G401.6 (cell line): ENCODE measurements at regions not wholly inside any gene's neighbourhood (a gene's known extent, or its start where the extent isn't known, plus 50 kb on each side); places are given as distances from the start of the nearest gene placed in this dataset.
A peak's percentile ranks its signal among the peaks of the same experiment; 100 is the strongest.

Experiments used
- FAIRE-seq: peaks from 2 replicates; lab custom pipeline; 2012; peaks lifted over from hg19 to GRCh38; lab: Jason Lieb, UNC

DNA sequence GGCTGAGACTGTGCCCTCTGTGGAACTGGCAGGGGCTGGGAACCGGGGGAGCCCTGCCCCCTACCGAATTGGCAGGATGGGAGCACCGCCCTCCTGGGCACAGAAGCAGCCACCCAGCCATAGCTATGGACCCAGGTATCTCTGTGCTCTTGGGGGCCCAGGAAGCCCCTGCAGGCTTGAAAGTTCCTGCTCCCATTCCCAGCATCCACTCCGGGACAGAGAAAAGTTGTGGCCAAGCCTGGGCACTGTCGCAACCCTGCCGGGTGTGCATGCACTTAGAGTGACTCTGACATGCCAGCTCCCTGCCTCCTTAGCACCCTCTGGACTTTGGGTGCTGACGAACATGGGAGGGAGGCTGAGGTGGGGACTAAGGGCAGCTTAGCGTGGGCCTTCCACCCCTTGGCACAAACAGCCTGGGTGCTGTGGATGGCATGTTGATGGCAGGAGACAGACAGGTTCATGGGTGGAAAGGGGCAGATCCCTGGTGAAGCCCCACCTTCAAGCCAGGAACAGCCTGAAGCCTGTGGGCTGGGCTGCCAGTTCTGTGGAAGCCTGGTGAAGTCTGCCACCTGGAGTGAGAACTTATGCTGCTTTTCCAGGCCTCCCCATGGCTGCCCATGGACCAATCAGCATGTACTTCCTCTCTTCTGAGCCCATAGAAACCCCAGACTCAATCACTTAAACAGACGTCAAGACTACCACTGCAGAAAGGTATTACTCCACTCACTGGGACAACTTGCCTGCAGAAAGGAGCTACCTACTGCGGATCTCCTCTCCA lies 279.0 kb downstream of the ATXN7L3B start:
- FAIRE-seq: no peak

DNA sequence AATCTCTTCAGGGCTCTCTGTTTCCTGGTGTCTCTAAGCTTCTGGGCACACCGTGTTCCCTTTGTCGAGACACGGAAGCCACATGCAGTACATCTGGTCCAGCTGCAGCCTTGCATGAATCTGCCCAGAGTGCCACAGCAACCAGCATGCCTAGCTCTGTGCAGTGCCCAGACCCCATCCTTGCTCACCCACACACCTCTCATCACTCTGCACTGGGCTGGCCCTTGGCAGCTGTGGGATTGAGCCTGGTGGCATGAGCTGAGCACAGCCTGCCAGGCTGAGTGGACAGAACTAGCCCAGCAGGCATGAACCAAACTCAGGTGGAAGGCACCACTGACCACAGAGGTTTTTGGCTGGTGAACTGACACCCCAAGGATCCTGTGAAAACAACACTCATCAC lies 279.9 kb downstream of the ATXN7L3B start:
- no peak for FAIRE-seq

DNA sequence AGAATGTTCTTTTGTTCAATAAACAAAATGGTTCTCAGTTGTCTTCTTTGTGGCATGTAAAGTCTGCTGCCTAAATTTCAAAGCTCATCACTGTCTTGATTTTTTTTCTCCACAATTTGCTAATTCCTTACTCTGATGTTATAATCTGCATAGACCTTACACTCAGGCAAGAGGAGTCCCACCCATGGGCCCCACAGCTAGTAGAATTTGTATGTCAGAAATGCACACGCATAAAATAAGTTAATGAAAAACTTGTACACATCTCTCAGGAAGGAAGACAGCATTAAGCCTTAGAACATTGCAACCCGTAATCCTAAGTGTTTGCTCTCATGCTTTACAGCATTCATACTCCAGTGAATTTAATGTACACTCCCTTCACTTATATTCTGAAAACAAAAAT lies 280.8 kb downstream of the ATXN7L3B start:
- FAIRE-seq: no peak

DNA sequence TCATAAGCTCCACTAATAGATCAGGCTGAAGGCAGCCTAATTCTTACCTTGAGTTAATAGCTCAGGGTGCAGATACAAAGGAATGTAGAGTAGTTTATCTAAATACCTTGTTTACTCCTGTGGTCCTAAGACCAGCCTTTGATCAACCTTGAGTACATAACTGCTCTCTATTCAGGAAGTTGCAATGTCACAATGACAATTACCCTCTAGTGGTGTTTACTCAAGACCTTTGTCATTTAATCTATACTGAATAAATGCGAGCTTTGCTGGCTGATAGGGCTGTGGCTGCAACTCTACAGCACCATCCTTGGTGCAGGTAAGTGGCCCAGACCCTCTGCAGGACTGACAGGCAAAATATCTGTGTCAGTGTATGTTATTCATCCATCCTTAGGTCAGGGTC lies 282.7 kb downstream of the ATXN7L3B start:
- FAIRE-seq: no peak

DNA sequence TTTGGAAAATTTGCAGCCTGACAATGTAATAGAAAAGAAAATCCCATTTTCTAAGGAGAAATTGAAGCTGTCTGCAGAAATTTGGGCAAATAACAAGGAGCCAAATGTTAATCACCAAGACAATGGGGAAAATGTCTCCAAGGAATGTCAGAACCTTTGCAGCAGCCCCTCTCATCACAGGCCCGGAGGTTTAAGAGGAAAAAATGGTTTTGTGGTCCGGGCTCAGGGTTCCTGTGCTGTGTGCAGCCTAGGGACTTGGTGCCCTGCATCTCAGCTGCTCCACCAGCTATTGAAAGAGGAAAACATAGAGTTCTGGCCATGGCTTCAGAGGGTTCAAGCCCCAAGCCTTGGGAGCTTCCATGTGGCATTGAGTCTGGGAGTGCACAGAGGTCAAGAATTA lies 298.9 kb downstream of the ATXN7L3B start:
- no peak for FAIRE-seq

DNA sequence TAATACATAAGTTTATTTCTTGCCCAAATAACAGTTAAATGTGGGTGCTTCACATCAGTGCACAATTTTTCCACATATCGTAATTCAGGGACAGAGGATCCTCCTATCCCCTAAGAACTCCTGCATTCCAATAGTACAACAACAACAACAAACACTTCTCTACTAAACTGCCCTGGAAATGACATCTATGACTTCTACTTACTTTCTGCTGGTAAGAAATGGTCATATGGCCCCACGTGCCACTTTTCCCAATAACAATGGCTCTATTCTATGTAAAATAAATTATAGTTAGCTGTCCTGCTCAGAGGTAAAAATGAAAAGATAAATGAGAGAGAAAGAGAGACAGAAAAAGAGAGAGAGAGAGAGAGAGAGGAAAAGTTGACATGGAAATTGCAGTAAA lies 308.5 kb downstream of the ATXN7L3B start:
- no peak for FAIRE-seq

DNA sequence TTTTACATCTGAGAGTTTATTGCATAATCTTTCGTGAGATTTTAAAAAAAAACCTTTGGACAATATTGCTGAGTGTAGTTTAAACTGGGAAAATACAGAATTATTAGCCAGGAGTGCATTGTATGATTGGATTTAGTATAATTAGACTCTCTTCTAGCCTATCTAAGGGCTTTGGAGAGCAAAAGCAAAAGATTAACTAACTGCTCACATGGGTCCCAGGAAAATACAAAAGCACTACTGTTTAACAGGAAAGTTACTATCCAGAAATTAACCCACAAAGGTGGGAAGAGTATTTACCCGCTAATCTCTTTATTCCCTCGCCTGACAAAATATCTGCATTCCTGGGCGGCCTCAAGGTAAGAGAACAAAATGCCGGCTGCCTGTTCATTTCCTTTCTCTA lies 309.5 kb downstream of the ATXN7L3B start:
- FAIRE-seq: no peak

DNA sequence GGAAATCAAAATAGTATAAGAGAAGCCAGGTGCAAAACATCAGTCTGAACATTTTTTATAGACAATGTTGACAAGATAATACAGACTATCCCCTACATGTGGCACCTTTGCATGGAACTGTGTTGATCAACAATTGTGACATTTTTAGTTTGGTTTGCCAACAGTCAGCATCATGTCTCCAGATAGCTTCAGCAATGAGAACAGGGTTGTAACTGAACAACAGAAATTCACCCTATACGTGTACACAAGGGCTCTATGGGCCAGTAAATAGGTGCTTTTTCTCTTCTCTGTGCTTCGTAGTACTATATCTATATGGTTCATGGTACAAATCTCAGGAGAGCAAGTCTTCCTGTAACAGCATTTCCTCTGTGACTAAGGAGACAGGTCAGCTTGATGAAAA lies 310.4 kb downstream of the ATXN7L3B start:
- no peak for FAIRE-seq

DNA sequence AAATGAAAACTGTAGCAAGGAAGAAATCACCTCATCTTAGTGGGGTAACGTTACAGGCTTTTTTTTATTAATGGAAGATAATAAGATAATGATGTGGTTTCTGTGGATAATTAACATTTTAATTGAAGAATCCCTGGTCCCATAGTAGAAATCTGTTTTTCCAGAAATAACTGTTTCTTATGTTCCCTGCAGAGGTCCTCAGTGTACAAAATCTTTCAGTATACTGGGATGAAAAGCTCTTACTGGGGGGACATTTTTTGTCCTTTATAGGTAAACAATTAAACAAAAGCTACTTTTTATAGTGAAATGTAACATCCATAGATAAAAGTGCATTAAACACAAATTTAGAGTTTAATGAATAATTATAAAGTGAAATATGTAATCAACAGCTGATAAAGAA lies 312.2 kb downstream of the ATXN7L3B start:
- no peak for FAIRE-seq

DNA sequence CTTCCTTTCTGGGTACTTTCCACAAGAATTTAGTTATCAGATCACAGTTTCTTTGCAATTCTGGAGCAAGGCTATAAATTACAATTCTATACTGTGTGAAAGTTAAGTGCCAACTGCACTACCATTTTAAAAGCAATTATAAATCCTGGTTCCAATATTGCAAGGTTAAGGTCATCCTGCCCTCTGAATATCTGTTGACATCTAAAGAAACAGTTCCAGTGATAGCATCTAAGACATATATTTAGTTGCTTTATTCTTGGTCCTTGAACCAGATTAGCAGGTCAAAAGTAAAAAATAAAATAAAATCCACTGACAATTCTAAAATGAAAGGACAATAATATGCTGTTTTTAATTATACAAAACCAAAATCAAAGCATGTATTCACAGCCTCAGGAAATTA lies 334.2 kb downstream of the ATXN7L3B start:
- FAIRE-seq: no peak

DNA sequence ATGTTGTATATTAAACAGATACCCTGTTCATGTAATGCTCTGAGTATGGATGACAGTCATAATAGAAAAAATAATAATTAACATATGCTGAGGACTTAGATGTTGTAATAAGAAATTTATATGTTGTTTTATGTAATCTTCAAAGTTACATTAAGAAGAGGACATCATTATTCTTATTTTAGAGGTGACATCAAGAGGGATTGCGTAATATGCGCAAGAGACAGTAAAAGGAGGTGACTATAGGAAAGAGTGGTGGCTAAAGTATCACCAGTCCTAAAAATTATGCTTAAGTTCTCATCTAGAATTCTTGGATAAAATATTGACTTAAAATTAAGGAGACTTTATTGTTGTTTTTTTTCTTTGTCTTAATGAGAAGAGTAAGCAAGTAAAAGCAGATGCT lies 323.9 kb downstream of the KCNC2 start:
- FAIRE-seq: no peak

DNA sequence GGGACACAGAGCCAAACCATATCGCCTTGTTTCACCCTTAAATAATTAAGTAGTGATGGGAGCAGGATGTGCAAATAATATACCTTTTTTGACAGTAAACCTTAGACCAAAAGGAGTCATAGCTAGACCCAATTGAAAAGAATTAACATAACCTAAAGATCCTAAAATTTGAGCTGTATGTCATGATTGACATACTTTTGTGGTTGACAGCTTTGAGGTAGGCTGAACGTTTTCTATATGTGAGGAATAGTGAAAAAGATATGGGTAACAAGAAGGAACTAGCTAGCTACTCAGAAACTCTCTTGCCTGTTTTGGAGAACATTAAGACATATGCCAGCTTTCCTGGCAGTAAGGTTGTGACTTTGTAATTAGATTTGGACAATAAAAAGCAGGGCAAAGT lies 320.6 kb downstream of the KCNC2 start:
- FAIRE-seq: no peak

DNA sequence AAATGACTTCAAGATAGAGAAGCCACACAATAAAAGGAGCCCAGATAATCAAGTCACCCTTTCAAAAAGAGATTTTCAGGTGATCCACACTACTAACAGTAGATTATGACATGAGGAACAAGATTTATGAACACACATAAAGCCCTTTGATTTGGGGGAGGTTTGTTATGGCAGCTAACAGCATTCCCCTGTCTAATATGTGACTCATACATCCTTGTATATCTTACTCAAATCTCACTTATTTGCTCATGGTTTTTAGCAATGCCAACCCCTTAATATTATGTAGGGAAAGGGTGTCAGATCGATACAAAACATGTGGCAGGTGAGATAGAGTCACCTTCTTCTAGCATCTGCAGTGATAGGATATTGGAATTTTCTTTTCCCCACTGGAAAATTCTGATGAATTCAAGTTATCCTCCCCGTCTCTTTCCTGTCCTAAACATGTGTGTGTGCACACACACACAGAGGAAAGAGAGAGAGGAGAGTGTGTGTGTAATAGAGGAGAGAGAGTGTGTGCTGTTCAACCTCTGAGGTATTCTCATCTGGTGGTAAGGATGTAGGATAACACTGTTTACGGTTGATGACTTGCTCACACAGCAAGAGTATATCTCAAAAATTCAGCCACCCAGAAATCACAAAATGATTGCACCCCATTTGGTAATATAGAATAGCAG lies 319.9 kb downstream of the KCNC2 start:
- FAIRE-seq: no peak

DNA sequence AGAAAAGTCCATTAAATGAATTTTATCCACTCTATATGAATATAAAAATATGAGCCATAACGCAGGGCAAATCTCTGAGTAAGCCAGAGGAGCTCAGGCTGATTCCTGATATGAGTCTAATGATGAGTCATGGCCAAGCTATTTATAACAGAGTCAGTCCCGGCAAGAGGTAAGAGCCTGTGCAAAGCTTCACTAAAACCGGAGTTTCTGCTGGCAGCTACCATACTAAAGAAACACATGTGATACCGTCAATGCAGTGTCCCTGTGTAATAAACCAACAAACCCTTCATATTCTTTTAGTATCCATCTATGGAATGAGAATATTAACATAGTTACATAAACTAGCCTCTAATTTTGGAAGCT lies 319.4 kb downstream of the KCNC2 start:
- no peak for FAIRE-seq

DNA sequence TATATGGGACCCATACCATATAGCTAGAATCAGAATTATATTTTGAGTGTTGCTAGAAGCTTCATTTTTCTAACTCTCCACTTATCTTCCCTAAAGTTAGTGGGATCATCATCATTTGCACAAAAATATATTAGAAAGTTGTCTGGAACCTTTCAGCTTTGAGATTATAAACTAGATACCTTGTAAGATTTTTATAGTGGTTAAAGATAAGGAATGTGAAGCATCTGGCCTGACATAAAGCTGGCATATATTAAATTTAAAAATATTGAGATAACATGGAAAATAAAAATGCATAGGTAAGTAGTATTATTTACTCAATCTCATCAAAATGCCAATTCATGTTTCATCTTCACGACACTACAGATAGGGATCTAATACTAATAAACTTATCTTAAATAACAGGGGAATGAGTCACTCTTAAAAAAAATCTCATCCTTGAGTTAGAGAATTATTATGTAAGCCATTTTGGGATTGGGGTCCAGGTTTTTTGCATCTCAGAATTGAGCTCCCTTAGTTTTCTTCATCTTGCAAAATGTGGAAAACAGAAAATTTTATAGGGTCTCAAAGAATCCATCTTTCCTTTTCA lies 318.5 kb downstream of the KCNC2 start:
- FAIRE-seq: no peak

DNA sequence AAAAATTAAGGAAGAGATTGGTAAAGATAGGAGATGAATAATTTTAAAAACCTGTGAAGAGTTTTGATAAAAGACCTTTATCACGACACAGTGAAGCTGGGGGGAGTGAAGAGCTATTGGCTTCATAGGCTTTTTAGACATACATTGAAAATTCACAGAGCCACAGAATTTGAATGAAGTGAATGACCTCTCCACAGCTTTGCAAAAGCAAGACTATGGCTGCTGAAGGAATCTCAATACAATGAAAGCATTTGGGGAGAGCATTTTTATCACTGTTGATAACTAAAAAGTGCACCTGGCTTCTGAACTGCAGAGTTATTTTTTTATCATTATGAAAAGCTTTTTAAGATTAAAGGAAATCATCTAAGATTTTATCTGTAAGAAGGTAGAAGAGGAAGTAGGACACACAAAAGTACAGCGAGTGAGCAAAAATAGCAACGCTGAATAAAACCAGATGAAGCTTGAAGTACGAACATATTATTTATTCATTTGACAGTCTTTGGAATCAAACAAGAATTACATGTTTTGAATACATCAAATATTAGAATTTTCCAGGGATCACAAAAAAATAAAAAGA lies 317.5 kb downstream of the KCNC2 start:
- no peak for FAIRE-seq

DNA sequence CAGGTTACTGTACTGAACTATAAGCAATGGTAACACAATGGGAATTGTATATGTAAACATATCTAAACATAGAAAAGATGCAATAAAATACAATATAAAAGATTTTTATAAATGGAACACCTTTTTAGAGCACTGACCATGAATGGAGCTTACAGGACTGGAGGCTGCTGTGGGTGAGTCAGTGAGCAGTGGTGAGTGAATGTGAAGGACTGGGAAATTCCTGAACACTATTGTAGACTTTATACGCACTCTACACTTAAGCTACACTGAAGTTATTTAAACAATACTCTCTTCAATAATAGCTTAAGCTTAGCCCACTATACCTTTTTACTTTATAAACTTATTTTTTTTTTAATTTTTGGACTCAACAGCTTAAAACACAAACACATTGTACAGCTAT lies 313.5 kb downstream of the KCNC2 start:
- FAIRE-seq: peak; percentile 31

DNA sequence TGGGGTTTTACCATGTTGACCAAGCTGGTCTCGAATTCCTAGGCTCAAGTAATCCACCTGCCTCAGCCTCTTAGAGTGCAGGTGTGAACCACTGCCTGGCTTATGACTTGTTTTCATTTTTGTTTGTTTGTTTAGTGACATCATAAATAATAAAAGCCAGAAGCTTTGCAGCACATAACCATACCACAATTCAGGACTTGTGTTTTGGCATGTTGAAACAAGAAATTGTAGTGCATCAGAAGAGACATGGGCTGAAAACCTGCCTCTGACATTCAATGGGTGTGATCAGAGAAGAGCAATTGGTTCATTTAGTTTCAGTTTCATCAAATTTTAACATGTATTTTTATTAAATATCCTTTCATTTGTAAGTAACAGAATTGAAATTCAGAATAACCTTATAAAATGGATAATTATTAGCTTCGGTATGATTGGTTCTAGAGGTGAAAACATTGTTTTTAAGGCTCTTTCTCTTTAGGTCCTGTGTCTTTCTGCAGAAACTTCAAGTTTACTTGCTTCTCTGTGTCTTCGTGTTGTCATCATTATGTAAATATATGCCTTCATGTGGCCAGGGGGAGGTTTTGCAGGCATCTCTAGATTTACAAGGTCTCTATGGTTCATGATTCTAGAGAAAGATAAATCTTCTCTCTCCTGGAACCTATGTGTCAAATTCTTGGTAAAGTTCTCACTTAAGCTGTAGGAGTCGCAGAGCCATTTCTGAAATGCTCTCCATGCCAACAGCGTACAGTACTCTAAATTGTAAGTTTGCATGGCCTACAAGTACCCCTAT lies 312.0 kb downstream of the KCNC2 start:
- FAIRE-seq: no peak

DNA sequence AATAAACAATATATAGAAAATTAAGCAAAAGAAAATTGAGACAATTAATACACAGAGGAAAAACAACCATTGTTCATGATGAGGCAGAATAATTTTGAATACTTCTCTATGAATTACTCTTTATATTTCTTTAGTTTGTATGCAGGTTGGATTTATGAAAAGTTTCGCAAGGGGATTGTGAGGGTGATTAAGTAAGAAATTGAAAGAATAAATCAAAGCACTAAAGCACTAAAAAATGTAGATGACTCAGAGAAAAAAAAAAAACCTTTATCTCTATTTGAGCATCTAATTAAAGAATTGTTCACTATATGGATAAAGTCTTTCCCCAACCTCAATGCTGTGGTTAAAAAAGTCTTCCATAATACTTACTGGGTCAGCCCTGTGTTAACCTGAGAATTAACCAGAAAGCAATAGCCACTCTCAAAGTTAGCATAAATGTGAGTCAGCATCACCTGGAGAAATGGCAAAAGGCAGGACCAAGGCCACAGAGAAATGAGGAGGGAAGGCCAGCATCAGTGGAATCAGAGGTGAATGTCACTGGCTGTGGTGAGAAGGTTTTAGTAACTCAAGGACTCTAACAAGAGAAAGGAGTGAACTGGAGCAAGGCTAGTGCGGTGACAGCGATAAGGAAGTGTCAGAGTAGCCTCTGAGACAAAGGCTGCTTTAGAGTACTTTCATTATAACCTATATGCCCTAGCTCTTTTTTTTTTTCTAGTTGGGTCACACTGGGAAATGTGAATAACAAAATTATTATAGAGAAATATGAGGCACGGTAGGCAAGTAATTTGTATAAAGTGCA lies 310.4 kb downstream of the KCNC2 start:
- no peak for FAIRE-seq

DNA sequence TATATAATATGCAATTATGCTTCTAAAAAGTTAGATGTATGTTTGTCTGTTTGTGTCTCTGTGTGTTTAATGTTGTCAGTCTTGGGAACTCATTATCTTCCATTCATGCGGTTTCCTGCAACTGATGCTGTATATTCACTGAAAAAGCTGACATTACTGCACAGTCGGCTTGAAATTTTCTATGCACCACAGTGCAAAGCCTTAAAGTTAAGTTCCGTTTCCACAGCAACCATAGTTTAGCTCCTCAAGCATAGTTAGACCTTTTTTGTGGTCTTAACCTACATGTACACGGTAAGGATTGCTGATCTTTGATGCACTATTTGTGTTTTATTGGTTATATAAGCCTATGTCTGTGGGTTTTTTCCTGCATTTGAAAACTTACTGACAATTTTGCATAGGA lies 309.4 kb downstream of the KCNC2 start:
- FAIRE-seq: no peak

DNA sequence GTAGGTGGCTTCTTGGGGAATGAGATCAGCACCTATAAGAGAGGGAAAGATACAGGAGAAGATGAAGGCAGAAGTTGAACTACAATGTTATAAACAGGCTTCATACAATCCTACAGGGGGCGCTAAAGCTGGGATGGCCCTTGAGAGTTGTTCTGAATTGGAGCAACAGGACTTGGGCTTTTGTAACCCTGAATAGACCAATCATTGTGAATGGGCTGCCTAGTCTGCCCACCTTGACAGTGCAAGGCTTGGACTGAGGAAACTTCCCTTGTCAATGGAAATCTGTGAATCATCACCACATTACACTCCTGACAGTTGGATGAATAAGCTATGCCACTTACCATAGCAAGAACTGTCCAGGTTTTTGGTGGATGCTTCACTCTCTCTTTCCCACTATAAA lies 306.1 kb downstream of the KCNC2 start:
- no peak for FAIRE-seq

DNA sequence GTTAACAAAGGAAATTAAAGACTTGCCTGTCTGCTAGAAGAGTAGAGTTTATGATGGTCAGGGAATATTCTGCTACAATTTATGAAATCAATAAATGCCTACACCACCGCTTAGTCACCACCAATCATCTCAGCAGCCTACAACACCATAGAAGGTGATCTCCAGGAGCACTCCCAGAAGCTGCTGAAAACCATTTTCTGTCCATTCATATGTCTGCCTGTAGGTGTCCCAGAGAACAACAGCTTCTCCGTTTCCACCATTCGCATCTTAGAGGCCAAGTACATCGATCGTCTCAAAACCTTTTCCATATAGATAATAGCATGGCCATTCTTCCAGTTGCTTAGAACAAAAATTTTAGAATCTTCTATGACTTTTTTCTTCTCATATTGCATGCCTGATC lies 303.4 kb downstream of the KCNC2 start:
- no peak for FAIRE-seq
